MCF 10A (cell line): ENCODE measurements at regions not wholly inside any gene's neighbourhood (a gene's known extent, or its start where the extent isn't known, plus 50 kb on each side); places are given as distances from the start of the nearest gene placed in this dataset.

Experiments used
- BruUV-seq: library from RNA; stranded (reverse); fragments of 400-500 nt; replicated peaks from 2 replicates; lab custom pipeline; 2021; lab: Mats Ljungman, UMichigan
- CTCF ChIA-PET: fragments of 300-600 bp; sonication (Branson Sonifier 250); formaldehyde crosslinking; extraction: SDS; loops from one replicate; lab custom pipeline; 2021; ENCODE audit warnings: antibody characterized with exemption, inconsistent platforms; lab: Yijun Ruan, JAX
- POLR2A ChIA-PET: fragments of 300-600, 350-650 bp; sonication (Branson Sonifier 250); formaldehyde crosslinking; extraction: SDS; loops from one replicate; lab custom pipeline; 2020; ENCODE audit warnings: antibody characterized with exemption, inconsistent platforms; lab: Yijun Ruan, JAX
- DNase-seq: peaks from one replicate; pipeline ENCODE4 v3.0.0-alpha.2; 2018; ENCODE audit not compliant: unreplicated experiment
- H3K27ac Mint-ChIP-seq: one replicate; pipeline ENCODE4 v1.8.0; 2022; ENCODE audit warnings: mild to moderate bottlenecking, low read depth, mixed read lengths; ENCODE audit not compliant: unreplicated experiment
- H3K27me3 Mint-ChIP-seq: one replicate; pipeline ENCODE4 v1.8.0; 2022; ENCODE audit warnings: mixed read lengths; ENCODE audit not compliant: insufficient read depth, unreplicated experiment
- H3K36me3 Mint-ChIP-seq: one replicate; pipeline ENCODE4 v1.8.0; 2022; ENCODE audit warnings: mild to moderate bottlenecking, moderate library complexity, mixed read lengths; ENCODE audit not compliant: insufficient read depth, unreplicated experiment
- H3K4me1 Mint-ChIP-seq: one replicate; pipeline ENCODE4 v1.8.0; 2022; ENCODE audit warnings: mixed read lengths; ENCODE audit not compliant: insufficient read depth, unreplicated experiment
- H3K4me3 Mint-ChIP-seq: one replicate; pipeline ENCODE4 v1.8.0; 2022; ENCODE audit warnings: mild to moderate bottlenecking, moderate library complexity, mixed read lengths; ENCODE audit not compliant: unreplicated experiment
- H3K9me3 Mint-ChIP-seq: one replicate; pipeline ENCODE4 v1.8.0; 2022; ENCODE audit warnings: mixed read lengths; ENCODE audit not compliant: unreplicated experiment
- intact Hi-C: fragments of 100-400 bp; cut with micrococcal nuclease; formaldehyde crosslinking; loops from 2 replicates; pipeline ENCODE4 v1.14.1; 2022
- TF ChIP-seq, protein P1 (sequence below): fragments of 200-600 bp; IDR thresholded peaks from one replicate; pipeline ENCODE4 v1.8.0; 2022; ENCODE audit warnings: antibody characterized with exemption, mild to moderate bottlenecking; ENCODE audit not compliant: unreplicated experiment

DNA sequence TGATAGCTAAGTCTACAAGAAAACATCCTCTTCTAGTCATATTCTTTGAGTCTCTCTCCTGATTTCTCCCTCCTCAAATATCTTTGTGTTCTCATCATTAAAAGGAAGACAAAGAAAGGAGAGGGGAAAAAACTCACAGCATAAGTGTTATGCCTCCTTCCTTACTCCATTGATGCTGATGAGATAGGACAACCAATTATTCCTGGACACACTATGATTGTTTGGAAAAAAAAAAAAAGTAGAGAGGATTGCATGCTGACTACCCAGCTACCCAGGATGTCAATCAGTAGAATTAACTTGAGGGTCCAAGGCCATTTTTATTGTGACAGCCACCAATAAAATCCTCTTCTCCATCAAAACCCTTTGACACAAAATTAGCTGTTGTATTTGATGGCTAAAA lies 299.1 kb upstream of the CDH8 start:
- TF ChIP-seq, protein P1, sequence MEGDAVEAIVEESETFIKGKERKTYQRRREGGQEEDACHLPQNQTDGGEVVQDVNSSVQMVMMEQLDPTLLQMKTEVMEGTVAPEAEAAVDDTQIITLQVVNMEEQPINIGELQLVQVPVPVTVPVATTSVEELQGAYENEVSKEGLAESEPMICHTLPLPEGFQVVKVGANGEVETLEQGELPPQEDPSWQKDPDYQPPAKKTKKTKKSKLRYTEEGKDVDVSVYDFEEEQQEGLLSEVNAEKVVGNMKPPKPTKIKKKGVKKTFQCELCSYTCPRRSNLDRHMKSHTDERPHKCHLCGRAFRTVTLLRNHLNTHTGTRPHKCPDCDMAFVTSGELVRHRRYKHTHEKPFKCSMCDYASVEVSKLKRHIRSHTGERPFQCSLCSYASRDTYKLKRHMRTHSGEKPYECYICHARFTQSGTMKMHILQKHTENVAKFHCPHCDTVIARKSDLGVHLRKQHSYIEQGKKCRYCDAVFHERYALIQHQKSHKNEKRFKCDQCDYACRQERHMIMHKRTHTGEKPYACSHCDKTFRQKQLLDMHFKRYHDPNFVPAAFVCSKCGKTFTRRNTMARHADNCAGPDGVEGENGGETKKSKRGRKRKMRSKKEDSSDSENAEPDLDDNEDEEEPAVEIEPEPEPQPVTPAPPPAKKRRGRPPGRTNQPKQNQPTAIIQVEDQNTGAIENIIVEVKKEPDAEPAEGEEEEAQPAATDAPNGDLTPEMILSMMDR: no peak
- H3K36me3 Mint-ChIP-seq: no peaks in the 10 kb centered on the region
- intact Hi-C loops: no loop called here
- CTCF ChIA-PET: interaction anchor here (0.6 kb wide), 1 partner anchor 9 kb away, joined by 3 read pairs; no protein-coding TSS in a partner anchor
- DNase-seq: no peak
- H3K9me3 Mint-ChIP-seq: peaks cover 24% of the 10 kb centered on the region
- BruUV-seq: no TSS peak
- no peak overlapping the region for H3K4me3 Mint-ChIP-seq
- H3K4me1 Mint-ChIP-seq: no peaks in the 10 kb centered on the region
- H3K27ac Mint-ChIP-seq: no peak overlapping the region
- no peaks in the 10 kb centered on the region for H3K27me3 Mint-ChIP-seq
- POLR2A ChIA-PET: no interaction called here

DNA sequence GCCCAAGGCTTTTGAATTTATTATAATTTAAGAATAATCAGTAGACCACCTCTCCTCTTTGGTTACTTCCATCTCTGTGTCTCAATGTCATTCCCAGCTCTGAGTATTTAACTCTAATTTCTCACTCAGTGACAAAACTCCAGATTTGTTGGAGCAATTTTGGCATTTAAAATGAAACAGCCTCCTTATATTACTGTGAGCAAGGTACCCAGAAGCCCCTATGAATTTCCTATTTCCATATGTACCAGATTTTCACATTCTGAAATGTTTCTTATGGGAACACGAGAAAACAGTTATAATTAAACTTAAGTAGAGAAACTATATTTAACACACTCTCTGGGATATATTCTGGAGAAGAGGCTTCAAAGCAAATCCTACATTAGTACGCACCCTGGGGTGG lies 285.4 kb upstream of the CDH8 start:
- ChIA-PET POLR2A (no interaction called here), CTCF (no interaction called here)
- BruUV-seq: no TSS peak
- intact Hi-C loops: no loop called here
- no peaks in the 10 kb centered on the region for H3K4me1 Mint-ChIP-seq
- peaks cover 43% of the 10 kb centered on the region for H3K9me3 Mint-ChIP-seq
- no peak overlapping the region for H3K27ac Mint-ChIP-seq
- no peak overlapping the region for H3K4me3 Mint-ChIP-seq
- peaks cover 5% of the 10 kb centered on the region for H3K36me3 Mint-ChIP-seq
- TF ChIP-seq, protein P1: no peak
- H3K27me3 Mint-ChIP-seq: no peaks in the 10 kb centered on the region
- no peak for DNase-seq

DNA sequence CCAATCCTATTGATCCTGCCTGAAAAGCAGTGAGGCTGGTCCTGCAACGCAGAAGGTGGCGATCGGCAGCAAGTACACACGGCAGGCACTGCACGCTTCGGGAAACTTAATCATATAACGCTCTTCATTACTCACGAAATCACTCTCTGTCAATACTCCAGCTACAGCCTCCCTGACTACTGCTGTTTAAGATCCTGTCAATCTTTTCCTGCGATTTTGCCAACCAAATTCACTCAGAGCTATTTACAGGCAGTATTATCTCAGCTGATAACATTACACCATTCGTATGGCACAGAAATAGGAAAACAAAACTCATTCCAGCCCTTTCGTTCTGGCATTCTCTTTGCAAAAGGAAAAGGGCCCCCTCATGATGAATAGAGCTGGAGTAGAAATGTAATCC lies 262.4 kb upstream of the CDH8 start:
- BruUV-seq: no TSS peak
- intact Hi-C loops: no loop called here
- Mint-ChIP-seq H3K4me3 (no peak overlapping the region), H3K36me3 (no peaks in the 10 kb centered on the region), H3K4me1 (no peaks in the 10 kb centered on the region), H3K27ac (no peak overlapping the region), H3K27me3 (no peaks in the 10 kb centered on the region), H3K9me3 (peaks cover 30% of the 10 kb centered on the region)
- TF ChIP-seq, protein P1: no peak
- DNase-seq: no peak
- POLR2A ChIA-PET: no interaction called here
- CTCF ChIA-PET: no interaction called here

DNA sequence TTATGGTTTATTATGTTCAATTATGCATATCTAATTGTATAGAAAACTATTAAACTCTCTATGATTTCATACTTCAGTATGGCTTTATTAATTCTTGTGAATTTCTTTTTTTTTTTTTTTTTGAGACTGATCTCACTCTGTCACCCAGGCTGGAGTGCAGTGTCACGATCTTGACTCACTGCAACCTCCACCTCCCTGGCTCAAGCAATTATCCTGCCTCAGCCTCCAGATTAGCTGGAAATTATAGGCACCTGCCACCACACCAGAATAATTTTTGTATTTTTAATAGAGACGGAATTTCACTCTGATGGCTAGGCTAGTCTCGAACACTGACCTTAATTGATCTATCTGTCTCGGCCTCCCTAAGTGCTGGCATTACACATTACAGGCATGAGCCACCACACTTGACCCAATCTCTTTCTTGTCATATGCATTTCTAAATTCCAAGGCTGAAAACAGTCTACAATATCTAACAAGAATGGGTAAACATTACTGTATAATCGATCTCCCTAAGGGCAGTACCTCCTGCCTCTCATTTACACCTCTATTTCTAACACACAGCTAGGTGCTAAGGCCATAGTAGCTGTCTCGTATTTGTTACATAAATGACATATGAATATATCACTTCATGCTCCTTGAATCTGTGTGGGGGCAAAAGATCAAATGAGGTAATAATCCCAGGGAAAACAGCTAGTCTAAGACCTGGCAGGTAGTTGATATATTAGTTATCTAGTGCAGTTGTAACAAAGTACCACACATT lies 258.2 kb upstream of the CDH8 start:
- H3K9me3 Mint-ChIP-seq: peaks cover 15% of the 10 kb centered on the region
- H3K36me3 Mint-ChIP-seq: no peaks in the 10 kb centered on the region
- no peaks in the 10 kb centered on the region for H3K4me1 Mint-ChIP-seq
- H3K27ac Mint-ChIP-seq: no peak overlapping the region
- H3K4me3 Mint-ChIP-seq: no peak overlapping the region
- H3K27me3 Mint-ChIP-seq: no peaks in the 10 kb centered on the region
- ChIA-PET CTCF (no interaction called here), POLR2A (no interaction called here)
- intact Hi-C loops: no loop called here
- TF ChIP-seq, protein P1: no peak
- no peak for DNase-seq
- BruUV-seq: no TSS peak
